ENCODE measurements at regions not wholly inside any gene's neighbourhood (a gene's known extent, or its start where the extent isn't known, plus 50 kb on each side); places are given as distances from the start of the nearest gene placed in this dataset.

- TF ChIP-seq, protein P1, sequence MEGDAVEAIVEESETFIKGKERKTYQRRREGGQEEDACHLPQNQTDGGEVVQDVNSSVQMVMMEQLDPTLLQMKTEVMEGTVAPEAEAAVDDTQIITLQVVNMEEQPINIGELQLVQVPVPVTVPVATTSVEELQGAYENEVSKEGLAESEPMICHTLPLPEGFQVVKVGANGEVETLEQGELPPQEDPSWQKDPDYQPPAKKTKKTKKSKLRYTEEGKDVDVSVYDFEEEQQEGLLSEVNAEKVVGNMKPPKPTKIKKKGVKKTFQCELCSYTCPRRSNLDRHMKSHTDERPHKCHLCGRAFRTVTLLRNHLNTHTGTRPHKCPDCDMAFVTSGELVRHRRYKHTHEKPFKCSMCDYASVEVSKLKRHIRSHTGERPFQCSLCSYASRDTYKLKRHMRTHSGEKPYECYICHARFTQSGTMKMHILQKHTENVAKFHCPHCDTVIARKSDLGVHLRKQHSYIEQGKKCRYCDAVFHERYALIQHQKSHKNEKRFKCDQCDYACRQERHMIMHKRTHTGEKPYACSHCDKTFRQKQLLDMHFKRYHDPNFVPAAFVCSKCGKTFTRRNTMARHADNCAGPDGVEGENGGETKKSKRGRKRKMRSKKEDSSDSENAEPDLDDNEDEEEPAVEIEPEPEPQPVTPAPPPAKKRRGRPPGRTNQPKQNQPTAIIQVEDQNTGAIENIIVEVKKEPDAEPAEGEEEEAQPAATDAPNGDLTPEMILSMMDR (IDR thresholded peaks at IDR 0.05; ENCODE audit: poor library complexity), result no peak
- TF ChIP-seq EZH2 (IDR thresholded peaks at IDR 0.05; ENCODE audit: borderline replicate concordance), result no peak
These were observed 770.0 kb downstream of the FLRT2 start for GRCh38 chr14:86299994-86300393.

All from hepatocyte (in vitro differentiated cells).